GM12874 (cell line): ENCODE measurements at regions not wholly inside any gene's neighbourhood (a gene's known extent, or its start where the extent isn't known, plus 50 kb on each side); places are given as distances from the start of the nearest gene placed in this dataset.

Source experiments
- CTCF ChIP-seq: IDR thresholded peaks from 2 replicates; pipeline ENCODE4 v1.5.1; 2011; ENCODE audit warnings: low read depth, mild to moderate bottlenecking, control low read depth, low read length, moderate library complexity; ENCODE audit not compliant: insufficient read depth

DNA sequence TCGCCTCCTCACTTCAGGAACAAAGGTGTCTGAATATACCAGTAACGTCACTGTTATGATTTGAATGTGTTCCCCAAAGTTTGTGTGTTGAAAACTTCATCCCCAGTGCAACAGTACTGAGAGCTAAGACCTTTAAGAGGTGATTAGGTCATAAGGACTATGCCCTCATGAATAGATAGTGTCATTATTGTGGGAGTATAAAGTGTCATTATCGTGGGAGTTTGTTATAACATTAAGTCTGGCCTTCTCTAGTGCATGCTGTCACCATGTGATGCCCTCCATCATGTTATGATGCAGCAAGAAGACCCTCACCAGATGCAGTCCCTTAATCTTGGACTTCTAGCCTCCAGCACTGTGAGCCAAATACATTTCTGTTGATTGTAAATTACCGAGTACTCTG lies 53.7 kb upstream of the TLE3 start:
- TF ChIP-seq CTCF = no peak

- TF ChIP-seq CTCF = no peak
Measured at GRCh38 chr15:70151003-70151402, 53.3 kb upstream of the TLE3 start.

- TF ChIP-seq CTCF = no peak
Measured at GRCh38 chr15:70150405-70150747, 52.7 kb upstream of the TLE3 start.

DNA sequence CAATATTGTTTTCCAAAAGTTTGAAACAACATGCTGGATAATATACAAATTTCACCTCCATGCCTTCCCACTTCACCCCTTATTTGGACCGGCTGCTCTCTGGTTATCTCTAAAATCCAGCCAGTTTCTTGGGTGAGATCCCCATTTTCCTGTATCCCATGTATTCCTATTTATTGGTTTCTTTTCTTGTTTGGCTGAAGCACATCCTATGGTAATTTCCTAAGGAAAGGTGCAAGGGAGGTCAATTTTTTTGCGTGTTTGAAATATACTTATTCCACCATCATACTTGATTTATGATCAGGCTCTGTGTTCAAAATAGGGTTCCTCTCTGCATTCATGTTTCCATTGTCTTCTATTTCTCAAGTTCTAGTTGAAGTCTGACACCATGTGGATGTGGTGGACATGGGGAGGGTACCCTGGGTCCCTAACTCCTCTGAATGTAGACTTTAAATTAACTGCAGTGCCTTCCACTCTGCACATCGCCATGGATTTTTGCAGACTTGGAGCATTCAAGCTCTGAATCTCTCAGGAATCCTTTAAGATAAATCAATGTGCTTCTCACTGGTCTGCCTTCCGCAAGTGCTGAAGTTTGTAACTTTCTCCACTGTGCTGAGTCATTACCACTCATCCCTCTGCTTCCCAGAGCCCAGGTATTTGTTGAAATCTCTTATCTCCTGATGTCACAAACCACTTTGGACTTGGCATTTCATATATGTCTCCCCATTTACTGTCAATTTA lies 52.1 kb upstream of the TLE3 start:
- TF ChIP-seq CTCF = no peak

GRCh38 chr15:70147778-70148177 lies 50.1 kb upstream of the TLE3 start:
- TF ChIP-seq CTCF = no peak
